Right kidney (tissue), 1 donor: ENCODE measurements at regions not wholly inside any gene's neighbourhood (a gene's known extent, or its start where the extent isn't known, plus 50 kb on each side); places are given as distances from the start of the nearest gene placed in this dataset.

Experiments used
- DNase-seq: peaks from one replicate; pipeline ENCODE4 v3.0.0-alpha.2; 2016

DNA sequence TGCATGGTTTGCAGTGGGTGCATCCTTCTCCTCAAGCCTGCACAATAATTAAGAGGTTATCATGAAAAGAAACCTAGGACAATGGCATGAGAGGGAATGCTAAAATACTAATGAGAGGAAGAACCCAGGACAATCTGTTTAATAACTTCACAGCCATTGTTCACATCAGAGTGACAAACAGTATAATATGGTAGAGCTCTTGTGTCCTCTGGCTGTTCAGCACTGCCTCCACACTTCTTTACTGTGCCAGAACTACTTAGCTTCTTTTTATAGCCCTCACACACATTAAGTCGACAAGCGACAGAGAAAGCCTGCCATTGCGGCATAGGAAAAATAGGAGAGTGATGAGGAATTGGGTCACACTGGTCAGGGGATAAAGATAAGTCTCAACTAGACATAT is 65.0 kb upstream of the MEIS2 start:
- no peak for DNase-seq

DNA sequence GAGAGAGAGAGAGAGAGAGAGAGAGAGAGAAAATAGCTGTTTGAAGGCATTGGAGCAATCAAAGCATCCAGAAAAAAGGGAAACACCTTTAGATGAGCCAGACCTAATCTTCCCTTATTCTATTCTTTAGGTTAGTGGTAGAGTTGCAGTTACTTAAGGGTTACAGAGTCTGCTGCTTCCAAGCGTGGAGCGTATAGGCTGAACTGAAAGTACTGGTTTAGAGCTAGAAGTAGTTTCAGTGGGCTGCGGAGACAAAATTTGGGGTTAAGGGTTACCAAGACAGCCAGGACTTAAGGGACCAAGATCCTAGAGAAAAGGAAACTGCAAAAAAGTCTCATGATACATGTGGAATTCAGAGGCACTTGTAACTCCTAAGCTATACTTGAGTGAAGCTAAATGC is 66.1 kb upstream of the MEIS2 start:
- no peak for DNase-seq

DNA sequence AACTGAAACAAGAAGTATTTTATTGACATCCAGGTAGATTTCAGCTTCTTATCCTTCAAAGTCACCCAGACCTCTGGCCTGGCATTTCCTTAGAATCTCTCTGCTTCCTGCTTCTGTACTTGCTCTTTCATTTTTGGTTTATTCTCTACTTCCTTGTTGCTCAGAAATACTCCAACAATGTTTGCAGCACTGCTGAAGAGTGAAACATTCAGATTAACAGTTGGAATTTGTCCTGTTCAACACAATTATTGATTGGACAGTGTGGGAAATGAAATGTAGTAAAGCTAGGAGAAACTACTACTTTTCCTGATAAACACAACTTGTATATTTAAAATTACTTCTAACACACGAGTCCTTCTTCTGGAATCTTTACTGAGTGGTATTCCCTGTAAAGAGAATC is 81.0 kb upstream of the MEIS2 start:
- DNase-seq: no peak

DNA sequence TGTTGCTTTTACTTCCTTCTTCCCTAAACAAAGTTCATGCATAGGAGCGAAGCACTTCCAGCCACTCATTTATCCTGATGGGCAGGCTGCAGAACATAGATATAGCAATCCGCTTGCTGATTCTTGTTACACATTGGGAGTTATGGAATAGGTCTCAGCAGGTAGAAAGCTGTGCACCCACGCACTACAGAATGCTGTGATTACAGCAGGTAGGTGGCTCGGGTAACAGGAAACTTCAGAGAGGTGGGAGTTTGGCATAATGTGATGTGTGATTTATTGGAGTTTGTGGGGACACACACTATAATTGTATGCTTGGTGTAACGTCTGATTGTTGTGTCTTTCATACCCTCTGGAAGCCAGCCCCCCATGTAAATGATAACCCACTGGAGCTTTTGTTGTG is 99.2 kb upstream of the MEIS2 start:
- no peak for DNase-seq

DNA sequence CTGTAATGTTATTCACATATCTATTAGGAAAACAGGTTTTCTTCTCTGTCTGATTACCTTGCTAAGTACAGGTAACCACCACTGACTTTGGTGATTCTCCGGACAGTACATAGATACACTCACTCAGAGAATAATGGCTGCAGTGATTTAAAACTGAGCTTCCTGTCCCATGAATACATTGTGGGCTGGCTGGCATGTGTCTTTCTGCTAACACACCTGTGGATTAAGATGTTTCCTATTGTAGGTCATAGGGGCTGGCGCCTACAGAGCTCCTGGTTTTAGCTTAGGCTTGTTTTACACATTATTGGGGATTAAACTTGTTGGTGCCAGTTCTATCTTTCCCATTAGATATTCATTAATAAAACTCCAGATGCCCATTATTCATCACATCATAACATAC is 102.7 kb upstream of the MEIS2 start:
- no peak for DNase-seq

DNA sequence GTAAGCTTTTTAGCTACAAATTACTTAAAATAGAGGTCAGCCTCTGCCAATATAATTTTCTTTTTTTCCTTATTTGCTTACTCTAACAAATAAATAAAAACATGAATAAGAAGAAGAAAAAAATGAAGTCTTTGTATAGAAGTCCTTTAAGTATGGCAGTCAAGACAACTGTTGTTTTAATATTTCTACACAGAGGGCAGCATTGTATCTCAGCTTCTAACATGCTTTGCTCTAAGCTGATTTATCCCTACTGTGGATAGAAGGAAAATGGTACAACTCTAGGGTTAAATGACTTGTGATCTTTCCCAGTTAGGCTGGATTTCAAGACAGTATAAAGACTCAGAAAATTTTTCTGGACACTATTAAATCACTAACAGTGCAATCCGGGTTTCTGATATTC is 104.3 kb upstream of the MEIS2 start:
- no peak for DNase-seq

DNA sequence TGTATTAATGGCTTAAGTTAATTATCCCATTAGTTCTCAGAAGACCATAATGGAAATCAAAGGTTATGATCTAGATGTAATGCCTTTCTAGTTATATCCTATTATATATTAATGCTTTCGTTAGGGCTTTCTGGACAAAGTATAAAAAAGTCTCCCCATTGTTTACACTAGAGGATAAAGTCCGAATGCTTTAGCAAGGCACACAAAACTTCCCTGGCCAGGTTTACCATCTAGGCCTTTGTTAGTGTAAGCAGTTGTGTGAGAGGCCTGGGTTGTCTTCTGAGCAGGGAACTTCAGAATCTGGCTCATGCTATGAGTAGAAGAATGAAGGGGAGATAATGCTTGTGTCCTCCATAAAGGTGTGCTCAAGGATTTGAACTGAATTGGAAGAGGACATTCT is 106.3 kb upstream of the MEIS2 start:
- no peak for DNase-seq

DNA sequence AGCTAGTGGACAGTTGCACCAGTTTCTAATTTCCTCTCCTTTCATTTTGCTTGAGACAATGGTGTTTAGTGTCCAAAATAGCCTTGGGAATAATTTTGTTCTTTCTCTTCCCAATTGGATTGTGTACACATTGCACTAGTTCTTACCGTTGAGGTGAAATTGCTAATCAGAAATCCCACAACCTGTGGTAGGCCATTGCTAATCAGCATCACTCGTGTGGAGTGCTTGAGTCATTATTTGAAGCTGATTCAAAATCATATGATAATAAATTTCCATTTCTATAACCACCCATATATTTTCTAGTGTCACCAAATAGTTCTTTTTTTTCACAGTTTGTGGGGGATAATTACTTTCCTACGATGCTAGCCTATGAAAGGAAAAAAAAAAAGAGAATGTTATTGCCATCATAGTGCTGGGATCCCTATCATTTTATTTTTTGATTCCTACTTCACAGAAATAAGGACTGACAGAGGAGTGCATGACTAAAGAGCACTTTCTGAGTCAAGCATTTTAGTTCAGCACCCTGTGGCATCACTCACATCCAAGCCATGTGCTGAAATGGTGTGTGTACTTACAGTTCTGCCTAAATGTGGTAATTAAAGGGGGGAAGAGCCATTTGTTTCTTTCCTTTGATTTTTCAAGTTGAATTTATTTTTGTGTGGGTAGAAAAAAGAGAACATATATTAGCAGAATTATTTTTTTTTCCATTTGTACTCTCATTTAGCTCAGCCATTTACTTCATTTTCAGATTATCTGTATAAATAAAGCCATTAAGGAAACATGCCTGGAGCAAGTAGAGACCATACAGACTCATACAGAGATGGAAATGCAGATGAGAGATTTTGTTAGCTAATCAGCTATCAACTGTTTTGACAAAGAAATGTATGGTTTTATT is 108.0 kb upstream of the MEIS2 start:
- DNase-seq: no peak

DNA sequence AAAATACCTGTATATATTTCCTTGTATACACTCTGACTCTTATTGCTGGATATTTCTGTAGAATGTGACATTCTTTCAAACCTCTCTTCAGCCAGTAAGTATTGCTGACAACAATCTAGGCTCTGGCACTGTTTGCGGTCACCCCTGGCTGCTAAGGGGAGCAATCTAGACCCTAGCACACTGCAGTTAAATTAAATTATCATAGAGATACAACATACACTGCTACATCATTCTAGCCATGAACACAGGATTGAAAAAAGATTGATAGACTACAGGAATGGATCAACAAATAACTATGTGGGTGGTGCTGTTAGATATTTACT is 108.7 kb upstream of the MEIS2 start:
- no peak for DNase-seq

DNA sequence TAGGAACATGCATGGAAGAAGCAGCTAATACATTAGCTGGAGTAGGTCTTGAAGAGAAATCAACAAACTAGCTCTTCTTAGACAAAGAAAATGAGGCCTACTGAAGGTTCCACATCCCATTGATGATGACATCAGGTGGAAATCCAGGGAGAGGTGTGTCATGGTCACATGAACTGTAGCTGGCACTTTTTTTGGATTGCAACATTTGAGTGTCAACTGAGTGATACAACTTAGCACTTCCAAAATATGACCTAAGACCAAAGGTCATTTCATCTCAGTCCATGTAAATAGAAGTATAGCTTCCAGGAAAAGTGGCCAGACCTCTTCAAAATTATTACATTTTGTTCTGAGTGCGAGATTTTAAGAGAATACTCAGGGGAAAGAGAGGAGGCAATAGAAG is 117.2 kb upstream of the MEIS2 start:
- DNase-seq: no peak

DNA sequence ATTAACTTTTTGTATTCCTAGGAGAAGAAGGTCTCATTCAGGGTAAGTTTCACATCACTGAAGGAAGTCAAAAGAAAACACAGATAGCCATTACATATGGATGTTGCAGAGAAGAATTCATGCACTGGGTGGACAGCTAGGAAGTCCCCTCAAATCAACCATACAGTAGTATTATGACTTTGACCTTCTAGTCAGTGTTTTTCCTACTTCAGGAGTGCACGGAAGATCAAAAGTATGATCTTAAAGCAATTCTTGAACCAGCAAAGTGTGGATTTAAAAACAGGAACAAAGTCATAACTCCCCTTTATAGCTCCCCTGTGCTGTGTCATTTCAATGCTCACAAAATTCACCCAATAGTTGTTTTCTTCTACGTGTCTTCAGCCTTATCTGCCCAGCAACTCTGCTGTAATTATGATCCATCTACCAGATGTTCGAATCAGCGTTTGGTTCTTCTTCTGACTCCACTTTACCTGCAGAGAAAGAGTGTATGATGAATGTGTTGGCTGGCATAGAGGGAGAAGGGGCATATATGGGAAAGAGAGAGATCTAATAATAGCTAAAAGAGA is 118.1 kb upstream of the MEIS2 start:
- DNase-seq: no peak

DNA sequence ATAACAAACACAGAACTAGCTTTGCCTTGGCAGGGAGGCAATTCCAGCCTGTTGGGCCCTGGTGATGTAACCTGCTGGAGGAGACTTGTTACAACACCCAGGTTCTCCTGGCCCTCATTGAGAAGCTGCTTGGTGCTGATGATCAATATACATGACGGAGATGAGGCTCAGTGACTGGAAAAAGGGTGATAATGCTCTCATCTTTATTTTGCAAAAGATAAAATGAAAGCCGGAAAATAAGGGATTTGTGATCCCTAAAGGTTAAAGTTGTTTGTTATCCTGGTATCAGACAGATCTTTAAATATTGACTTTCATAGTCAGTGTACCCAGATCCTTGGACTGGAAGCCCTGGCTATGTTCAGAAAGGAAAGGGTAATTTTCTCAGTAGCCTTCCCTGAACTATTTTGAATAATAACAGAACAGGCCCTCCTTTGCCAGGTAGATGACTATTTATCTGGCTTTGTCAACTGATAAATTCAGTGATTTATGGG is 118.9 kb upstream of the MEIS2 start:
- DNase-seq: no peak

DNA sequence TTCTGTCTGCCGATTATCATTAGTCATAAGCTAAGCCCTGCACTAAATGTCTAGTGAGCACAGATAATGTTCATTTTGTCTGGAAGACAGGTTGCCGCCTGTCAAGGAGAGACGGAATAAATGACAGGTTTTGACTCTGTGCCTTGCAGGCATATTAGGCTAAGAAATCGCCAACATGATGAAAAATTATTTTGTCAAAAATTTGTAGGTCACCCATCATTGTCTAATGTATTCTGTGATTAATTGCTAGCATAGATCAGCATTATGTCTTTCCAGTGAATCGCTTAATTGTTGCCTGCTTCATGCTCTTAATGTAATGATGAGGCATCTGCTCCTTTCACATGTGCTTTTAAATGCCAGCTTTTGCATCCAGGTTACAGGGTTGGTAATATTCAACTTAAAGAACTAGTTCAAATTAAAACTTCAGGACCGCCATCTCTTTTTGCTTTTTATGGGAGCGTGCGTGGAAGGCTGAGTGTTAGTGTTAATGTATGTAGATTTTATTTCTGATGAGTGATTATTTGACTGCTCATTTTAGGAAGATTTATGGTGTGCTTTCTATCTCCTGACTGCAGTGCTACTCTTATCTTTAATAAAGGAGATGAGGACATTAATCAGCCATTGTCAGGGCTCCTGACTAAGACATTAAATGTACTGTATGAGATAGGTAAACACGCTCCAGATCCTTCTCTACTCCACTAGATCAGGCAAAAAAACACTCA is 120.8 kb upstream of the MEIS2 start:
- no peak for DNase-seq

DNA sequence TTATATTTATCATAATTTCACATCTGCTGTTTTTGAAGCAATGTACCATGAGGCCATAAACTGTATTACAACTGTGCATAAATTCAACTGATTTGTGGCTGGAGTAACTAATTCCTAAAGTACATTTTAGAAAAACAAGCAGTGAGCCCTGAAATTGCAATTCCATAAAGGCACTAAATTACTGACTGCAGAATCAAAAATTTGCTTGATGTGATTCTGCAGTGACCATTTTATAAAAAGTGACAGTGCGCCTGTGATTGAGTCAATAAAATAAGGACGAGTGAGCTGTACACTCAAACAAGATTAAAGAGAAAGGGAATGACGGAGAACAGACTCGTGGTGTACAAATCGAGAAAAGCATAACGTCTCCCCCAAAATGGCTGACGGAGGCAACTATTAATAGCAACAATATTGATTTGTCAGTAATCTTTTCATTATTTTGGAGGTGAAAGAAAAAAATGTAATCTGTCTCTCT is 121.4 kb upstream of the MEIS2 start:
- DNase-seq: no peak

DNA sequence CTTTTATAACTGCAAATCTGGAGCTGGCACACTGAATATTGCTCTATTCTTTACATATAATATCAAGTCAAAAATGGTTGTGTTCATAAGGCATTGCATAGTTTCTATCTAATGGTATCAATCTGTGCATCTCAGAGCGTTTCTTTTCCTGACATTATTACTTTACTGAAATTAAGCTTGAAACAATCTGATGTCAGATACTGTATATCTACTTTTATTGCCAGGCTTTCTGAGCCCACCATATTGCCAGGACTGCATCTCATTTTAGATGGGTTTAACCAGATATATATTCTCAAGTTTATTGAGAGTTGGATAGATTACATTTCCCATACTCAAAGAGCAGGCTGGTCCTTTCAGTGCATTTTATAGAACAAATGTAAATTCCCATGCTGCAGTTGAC is 122.7 kb upstream of the MEIS2 start:
- DNase-seq: no peak

DNA sequence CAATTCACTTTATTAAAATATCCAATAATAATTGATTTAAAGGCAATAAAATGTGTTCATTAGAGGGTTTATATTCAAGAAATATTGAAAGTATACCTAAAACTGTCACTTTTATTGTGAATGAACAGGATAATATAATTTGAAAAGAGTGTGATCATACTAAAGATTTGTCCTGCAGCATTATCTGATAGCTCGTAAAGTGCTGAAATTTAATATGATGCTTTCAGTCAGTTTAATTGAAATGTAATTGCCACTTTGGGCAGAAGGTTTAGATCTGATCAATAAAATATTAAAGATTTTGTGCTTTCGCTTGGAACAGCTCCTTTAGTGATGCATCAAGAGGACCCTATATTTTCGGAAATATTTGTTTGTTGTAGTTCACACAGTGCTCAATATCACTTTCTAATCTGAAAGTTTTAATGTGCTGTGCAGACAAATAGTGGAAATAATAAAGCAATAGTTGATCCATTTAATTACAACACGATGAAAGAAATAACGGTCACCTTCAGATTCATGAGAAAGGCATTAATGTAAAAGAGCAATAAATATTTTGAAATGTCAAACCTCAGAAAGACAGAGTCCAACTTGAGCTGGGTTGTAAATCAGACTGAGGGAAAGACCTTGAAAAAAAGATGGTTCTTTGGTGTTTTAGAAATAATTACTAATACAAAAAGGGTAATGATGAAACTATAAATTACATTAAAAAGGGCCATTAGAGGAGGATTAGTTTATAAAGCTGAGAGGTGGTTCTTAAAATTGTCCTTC is 129.7 kb upstream of the MEIS2 start:
- DNase-seq: no peak

DNA sequence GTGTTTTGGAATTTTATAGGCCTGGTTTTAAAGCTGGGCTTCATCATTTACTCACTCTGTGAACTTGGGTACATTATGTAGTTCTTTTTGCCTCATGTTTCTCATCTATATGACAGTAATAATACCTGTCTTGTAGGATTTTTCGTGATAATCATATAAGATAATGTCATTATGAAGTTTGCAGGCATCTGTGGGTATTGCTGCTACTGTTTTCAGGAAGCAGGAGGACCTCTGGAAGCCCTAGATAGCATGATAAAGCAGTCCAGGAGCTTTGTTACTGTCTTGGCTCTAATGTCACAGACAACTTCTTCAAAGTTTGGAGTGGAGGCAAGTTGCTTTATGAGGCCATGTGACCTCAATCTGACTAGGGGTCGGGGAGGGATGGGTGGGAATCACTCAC is 145.0 kb upstream of the MEIS2 start:
- DNase-seq: no peak

DNA sequence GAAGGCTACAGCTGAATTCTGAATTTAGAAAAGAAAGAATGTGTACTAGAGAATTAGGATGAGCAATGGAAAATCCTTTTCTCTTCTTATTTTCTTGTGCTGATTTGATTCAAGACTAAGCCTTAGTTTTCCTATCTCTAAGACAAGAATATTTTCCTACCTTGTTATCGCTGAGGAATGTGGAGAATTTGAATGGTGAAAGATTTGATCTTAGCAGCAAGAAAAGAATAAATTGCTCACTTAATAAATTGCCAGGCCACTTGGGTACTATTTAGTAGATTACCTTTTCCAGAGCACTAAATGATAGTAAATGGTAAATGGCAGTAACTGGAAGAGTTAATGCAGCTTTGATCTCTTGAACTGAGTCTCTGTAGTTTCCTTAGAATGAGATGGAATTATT is 145.7 kb upstream of the MEIS2 start:
- DNase-seq: no peak

DNA sequence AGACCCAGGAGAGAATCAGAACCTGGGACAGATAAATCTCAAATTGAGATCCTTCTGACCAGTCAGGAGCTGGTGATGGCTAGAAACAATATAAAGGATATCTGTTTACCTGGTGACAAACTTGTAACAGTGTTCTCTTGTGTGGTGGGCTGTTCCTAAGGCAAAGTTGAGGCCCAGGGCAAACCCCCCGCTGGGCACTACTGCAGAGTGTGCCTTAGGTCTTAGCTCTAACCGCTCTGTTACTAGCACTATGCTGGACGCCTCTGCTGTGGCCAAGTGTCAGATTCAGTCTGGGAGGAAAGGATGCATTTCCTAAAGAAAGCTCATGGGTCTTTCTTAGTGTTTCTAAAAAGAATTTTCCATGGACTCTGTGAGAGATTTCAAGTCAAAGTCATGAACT is 146.5 kb upstream of the MEIS2 start:
- no peak for DNase-seq

DNA sequence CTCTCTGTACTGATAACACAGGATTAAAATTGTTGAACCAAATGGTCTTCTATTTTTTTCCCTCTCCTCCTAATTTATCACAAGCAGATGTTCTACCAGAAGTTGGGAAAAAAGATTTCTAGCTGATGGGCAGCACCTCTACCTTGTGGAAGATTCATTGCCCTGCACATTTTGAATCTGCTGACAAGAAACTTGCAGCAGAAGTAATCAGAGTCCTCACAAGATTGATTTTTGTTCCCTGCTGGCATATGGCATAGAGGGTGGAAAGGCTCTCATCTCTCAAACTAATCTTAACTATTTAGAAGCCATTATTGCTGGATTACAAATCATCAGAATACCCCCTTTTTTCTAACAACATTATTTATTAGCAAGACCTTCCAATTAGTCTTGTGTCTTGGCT is 148.9 kb upstream of the MEIS2 start:
- DNase-seq: no peak

DNA sequence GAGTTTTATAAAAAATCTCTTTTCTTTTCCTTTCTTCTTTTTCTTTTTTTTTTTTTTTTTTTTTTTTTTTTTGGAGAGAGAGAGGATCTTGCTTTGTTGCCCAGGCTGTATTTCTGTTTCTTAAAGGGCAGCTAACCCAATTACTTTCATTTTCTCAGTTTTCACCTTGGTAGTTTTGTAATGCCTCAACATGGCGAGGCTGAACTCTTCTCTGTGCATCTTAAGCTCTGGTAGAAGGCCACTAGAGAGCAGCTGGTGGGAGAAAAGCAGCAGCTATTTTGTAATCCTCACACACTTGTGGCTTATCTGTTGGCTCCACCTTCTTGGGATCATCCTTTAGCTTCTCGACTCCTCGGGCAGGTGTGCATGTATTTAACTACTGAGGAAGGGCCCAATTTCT is 152.2 kb upstream of the MEIS2 start:
- DNase-seq: no peak

DNA sequence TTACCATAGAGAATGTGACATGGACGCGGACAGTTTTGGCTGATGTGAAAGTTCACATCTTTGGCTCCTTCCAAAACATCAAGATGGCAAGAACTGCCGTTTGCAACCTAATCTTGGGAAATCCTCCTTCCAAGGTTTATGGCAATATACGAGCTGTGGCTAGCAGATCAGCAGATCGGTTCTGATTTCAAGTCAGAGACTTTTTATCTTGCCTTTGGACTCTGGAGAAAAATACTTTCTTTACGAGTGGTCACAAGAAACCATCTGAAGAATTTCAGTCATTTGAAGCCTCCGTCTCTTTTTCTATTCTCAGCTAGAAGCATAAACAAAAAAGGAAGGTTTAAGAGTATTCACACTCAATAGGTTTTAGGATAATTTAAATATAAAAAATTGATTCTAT is 153.5 kb upstream of the MEIS2 start:
- DNase-seq: no peak

DNA sequence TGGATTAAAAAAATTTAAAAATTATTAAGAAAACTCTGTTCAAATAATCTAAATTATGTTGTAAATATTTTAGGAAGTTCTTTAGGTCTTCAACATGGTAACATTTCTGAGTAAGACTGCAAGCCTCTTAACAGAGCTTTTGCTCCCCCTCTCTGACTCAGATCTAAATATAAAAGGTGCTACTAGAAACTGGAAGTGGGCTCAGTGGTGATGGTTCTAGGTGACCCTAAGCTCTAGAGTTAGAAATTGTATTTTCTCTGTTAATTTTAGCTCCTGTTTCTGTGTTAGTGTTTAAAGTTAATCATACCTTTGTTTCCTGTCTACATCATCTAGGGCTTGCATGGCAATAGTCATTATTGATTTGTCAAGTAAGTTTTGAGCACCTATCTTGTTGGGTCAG is 159.9 kb upstream of the MEIS2 start:
- no peak for DNase-seq
